Tibial artery (tissue), 4 donors: ENCODE measurements at regions not wholly inside any gene's neighbourhood (a gene's known extent, or its start where the extent isn't known, plus 50 kb on each side); places are given as distances from the start of the nearest gene placed in this dataset.

Experiments used
- DNase-seq, 2 donors: peaks; one replicate each; pipeline ENCODE4 v3.0.0-alpha.2; 2019
- H3K27ac ChIP-seq, 2 donors: fragments of 200-600 bp; sonication (generic) in 1 of 2; 1 replicate in 1 of 2; 2 replicates in 1 of 2; pipeline ENCODE4 v1.5.1; 2018 to 2019; ENCODE audit warnings: mild to moderate bottlenecking in 1 of 2
- H3K27me3 ChIP-seq, 2 donors: fragments of 200-600 bp; sonication (generic) in 1 of 2; one replicate each; pipeline versions ENCODE4 v1.5.1 to v1.6.0; 2016 to 2019
- H3K36me3 ChIP-seq, 3 donors: fragments of 200-600 bp; sonication (generic) in 2 of 3; one replicate each; pipeline ENCODE4 v1.5.1; 2016 to 2019; ENCODE audit warnings: mild to moderate bottlenecking in 2 of 3
- H3K4me1 ChIP-seq, 4 donors: fragments of 200-600 bp; sonication (generic) in 2 of 4; 1 replicate in 3 of 4; 2 replicates in 1 of 4; pipeline ENCODE4 v1.5.1; 2016 to 2019
- H3K4me3 ChIP-seq, 2 donors: fragments of 200-600 bp; sonication (generic) in 1 of 2; 1 replicate in 1 of 2; 2 replicates in 1 of 2; pipeline ENCODE4 v1.5.1; 2018 to 2019; ENCODE audit warnings: mild to moderate bottlenecking in 2 of 2
- H3K9me3 ChIP-seq, 3 donors: fragments of 200-600 bp; sonication (generic) in 1 of 3; one replicate each; pipeline ENCODE4 v1.5.1; 2016 to 2019
- CTCF ChIP-seq, 2 experiments: fragments of 200-600 bp in 1 of 2; fragments of 450-650 bp in 1 of 2; IDR thresholded peaks; one replicate each; pipeline ENCODE4 v1.5.1; 2017 to 2019; ENCODE audit warnings: antibody characterized with exemption in 2 of 2, mild to moderate bottlenecking in 1 of 2, moderate library complexity in 1 of 2
- intact Hi-C: fragments of 100-400 bp; cut with DNase I; formaldehyde crosslinking; loops from one replicate; pipeline ENCODE4 v1.15.0; 2023; ENCODE audit warnings: low total_unique reads

- H3K4me3 ChIP-seq, result no peak overlapping the region
- no peak for DNase-seq
- H3K27me3 ChIP-seq, result no peaks in the 10 kb centered on the region
- intact Hi-C loops, result no loop called here
- H3K36me3 ChIP-seq, result no peaks in the 10 kb centered on the region
- H3K9me3 ChIP-seq, result no peaks in the 10 kb centered on the region
- no peaks in the 10 kb centered on the region for H3K4me1 ChIP-seq
- H3K27ac ChIP-seq, result no peak overlapping the region
- no peak for TF ChIP-seq CTCF (IDR thresholded peaks at IDR 0.05)
Observed at GRCh38 chr2:149892563-149892962, 305.0 kb upstream of the MMADHC start.

GRCh38 chr2:149885946-149886345, 298.4 kb upstream of the MMADHC start:
- Histone ChIP-seq H3K4me1 (no peaks in the 10 kb centered on the region), H3K27me3 (no peaks in the 10 kb centered on the region), H3K4me3 (no peak overlapping the region), H3K9me3 (no peaks in the 10 kb centered on the region), H3K27ac (no peak overlapping the region), H3K36me3 (no peaks in the 10 kb centered on the region)
- intact Hi-C loops, result no loop called here
- TF ChIP-seq CTCF (IDR thresholded peaks at IDR 0.05), result no peak
- no peak for DNase-seq

GRCh38 chr2:149885468-149885867, 297.9 kb upstream of the MMADHC start:
- no peak for TF ChIP-seq CTCF (IDR thresholded peaks at IDR 0.05)
- H3K36me3 ChIP-seq, result no peaks in the 10 kb centered on the region
- DNase-seq, result no peak
- no peaks in the 10 kb centered on the region for H3K4me1 ChIP-seq
- intact Hi-C loops, result no loop called here
- H3K27ac ChIP-seq, result no peak overlapping the region
- H3K4me3 ChIP-seq, result no peak overlapping the region
- H3K9me3 ChIP-seq, result no peaks in the 10 kb centered on the region
- no peaks in the 10 kb centered on the region for H3K27me3 ChIP-seq

- no peaks in the 10 kb centered on the region for H3K36me3 ChIP-seq
- intact Hi-C loops, result no loop called here
- no peak for TF ChIP-seq CTCF (IDR thresholded peaks at IDR 0.05)
- H3K4me3 ChIP-seq, result no peak overlapping the region
- no peaks in the 10 kb centered on the region for H3K27me3 ChIP-seq
- no peaks in the 10 kb centered on the region for H3K9me3 ChIP-seq
- H3K4me1 ChIP-seq, result no peaks in the 10 kb centered on the region
- DNase-seq, result no peak
- no peak overlapping the region for H3K27ac ChIP-seq
Observed at GRCh38 chr2:149884871-149885270, 297.3 kb upstream of the MMADHC start.

GRCh38 chr2:149877913-149878312, 290.3 kb upstream of the MMADHC start:
- no peaks in the 10 kb centered on the region for H3K9me3 ChIP-seq
- no peak for DNase-seq
- no peaks in the 10 kb centered on the region for H3K4me1 ChIP-seq
- TF ChIP-seq CTCF (IDR thresholded peaks at IDR 0.05), result no peak
- no peaks in the 10 kb centered on the region for H3K27me3 ChIP-seq
- H3K4me3 ChIP-seq, result no peak overlapping the region
- intact Hi-C loops, result no loop called here
- H3K36me3 ChIP-seq, result no peaks in the 10 kb centered on the region
- H3K27ac ChIP-seq, result no peak overlapping the region

- no peak for TF ChIP-seq CTCF (IDR thresholded peaks at IDR 0.05)
- intact Hi-C loops, result no loop called here
Observed at GRCh38 chr2:149877074-149877473, 289.5 kb upstream of the MMADHC start.

More at GRCh38 chr2:149877074-149877473, 289.5 kb upstream of the MMADHC start:
- DNase-seq, result no peak
- H3K27ac ChIP-seq, result no peak overlapping the region
- H3K36me3 ChIP-seq, result no peaks in the 10 kb centered on the region
- no peak overlapping the region for H3K4me3 ChIP-seq
- no peaks in the 10 kb centered on the region for H3K9me3 ChIP-seq
- H3K4me1 ChIP-seq, result no peaks in the 10 kb centered on the region
- H3K27me3 ChIP-seq, result no peaks in the 10 kb centered on the region
